B cell (primary cell): ENCODE measurements at regions not wholly inside any gene's neighbourhood (a gene's known extent, or its start where the extent isn't known, plus 50 kb on each side); places are given as distances from the start of the nearest gene placed in this dataset.

ENCODE experiments used
- ATAC-seq: fragments of 200-7000 bp; cut with Tn5 transposase; one replicate; pipeline ENCODE4 v1.10.0; 2021; ENCODE audit warnings: low read depth, mild to moderate bottlenecking, moderate number of reproducible peaks, moderate library complexity
- CTCF ChIA-PET: fragments of 350-600 bp; sonication (Branson Sonifier 250); formaldehyde crosslinking; loops from one replicate; lab custom pipeline; 2021; ENCODE audit warnings: antibody characterized with exemption, inconsistent platforms; lab: Charles Lee
- POLR2A ChIA-PET: fragments of 350-600 bp; sonication (Branson Sonifier 250); formaldehyde crosslinking; loops from one replicate; lab custom pipeline; 2021; ENCODE audit warnings: antibody characterized with exemption; lab: Charles Lee
- DNase-seq: peaks from one replicate; pipeline ENCODE4 v3.0.0; 2013
- H2AFZ ChIP-seq: 2 replicates; pipeline ENCODE4 v1.6.1; 2012; ENCODE audit warnings: mild to moderate bottlenecking, low read depth, low read length; ENCODE audit not compliant: insufficient read depth, poor library complexity, severe bottlenecking
- H3K27ac ChIP-seq, 2 donors: 1 replicate in 1 of 2; 2 replicates in 1 of 2; pipeline ENCODE4 v1.5.1; 2012 to 2013; ENCODE audit warnings: low read length in 2 of 2, mild to moderate bottlenecking in 2 of 2, moderate library complexity in 1 of 2
- H3K27me3 ChIP-seq, 4 experiments: fragments of 200-600 bp in 1 of 4; sonication (generic) in 1 of 4; replicated peaks in 1 of 4; 1 replicate in 2 of 4; 2 replicates in 2 of 4; pipeline versions ENCODE4 v1.6.1 to v1.7.0; 2013 to 2016; ENCODE audit warnings: low read length in 3 of 4, mild to moderate bottlenecking in 2 of 4, mixed read lengths in 1 of 4, moderate library complexity in 1 of 4; ENCODE audit not compliant: insufficient read depth in 4 of 4, control insufficient read depth in 3 of 4; ENCODE audit errors: control extremely low read depth in 1 of 4
- H3K36me3 ChIP-seq, 2 experiments: replicated peaks in 1 of 2; 1 replicate in 1 of 2; 2 replicates in 1 of 2; pipeline versions ENCODE4 v1.6.1 to v1.7.1; 2013; ENCODE audit warnings: low read length in 1 of 2; ENCODE audit not compliant: insufficient read depth in 2 of 2, control insufficient read depth in 1 of 2; ENCODE audit errors: control extremely low read depth in 1 of 2, extremely low read depth in 1 of 2
- H3K4me1 ChIP-seq, 2 donors: fragments of 200-600 bp in 1 of 2; sonication (generic) in 1 of 2; 1 replicate in 1 of 2; 2 replicates in 1 of 2; pipeline versions ENCODE4 v1.5.1 to v1.6.1; 2013 to 2017; ENCODE audit warnings: low read length in 2 of 2; ENCODE audit not compliant: control insufficient read depth in 2 of 2, insufficient read depth in 2 of 2
- H3K4me2 ChIP-seq: replicated peaks from 2 replicates; pipeline ENCODE3; 2012; ENCODE audit warnings: mild to moderate bottlenecking, low read depth, low read length; ENCODE audit not compliant: poor library complexity, severe bottlenecking
- H3K4me3 ChIP-seq, 5 experiments: fragments of 200-600 bp in 1 of 5; sonication (generic) in 1 of 5; 1 replicate in 3 of 5; 2 replicates in 2 of 5; pipeline versions ENCODE4 v1.5.1 to v1.7.0; 2011 to 2016; ENCODE audit warnings: low read length in 4 of 5, mild to moderate bottlenecking in 4 of 5, low read depth in 2 of 5, control low read depth in 1 of 5, moderate library complexity in 1 of 5; ENCODE audit not compliant: insufficient read depth in 1 of 5; ENCODE audit errors: control extremely low read depth in 1 of 5, extremely low read depth in 1 of 5
- H3K79me2 ChIP-seq: fragments of 200-600 bp; sonication (generic); one replicate; pipeline ENCODE4 v1.6.0; 2016; ENCODE audit warnings: low read length; ENCODE audit not compliant: control insufficient read depth, insufficient read depth
- H3K9ac ChIP-seq: fragments of 200-600 bp; sonication (generic); 2 replicates; pipeline ENCODE4 v1.6.1; 2017; ENCODE audit warnings: mild to moderate bottlenecking, low read length, moderate library complexity
- H3K9me3 ChIP-seq, 3 donors: one replicate each; pipeline versions ENCODE4 v1.6.1 to v1.7.1; 2013; ENCODE audit warnings: low read length in 2 of 3; ENCODE audit not compliant: control insufficient read depth in 2 of 3, insufficient read depth in 1 of 3; ENCODE audit errors: control extremely low read depth in 1 of 3
- H4K20me1 ChIP-seq: 2 replicates; pipeline ENCODE4 v1.6.0; 2012; ENCODE audit warnings: mild to moderate bottlenecking, low read length; ENCODE audit not compliant: insufficient read depth, control insufficient read depth, poor library complexity, severe bottlenecking
- H3K27ac Mint-ChIP-seq: one replicate; pipeline ENCODE4 v1.8.0; 2021; ENCODE audit warnings: mixed read lengths
- H3K27me3 Mint-ChIP-seq: one replicate; pipeline ENCODE4 v1.8.0; 2021; ENCODE audit warnings: mixed read lengths
- H3K4me1 Mint-ChIP-seq: one replicate; pipeline ENCODE4 v1.8.0; 2021; ENCODE audit warnings: mixed read lengths
- H3K4me3 Mint-ChIP-seq: one replicate; pipeline ENCODE4 v1.8.0; 2021; ENCODE audit warnings: mixed read lengths
- H3K9me3 Mint-ChIP-seq: one replicate; pipeline ENCODE4 v1.8.0; 2022; ENCODE audit warnings: mixed read lengths; ENCODE audit not compliant: insufficient read depth
- CTCF ChIP-seq: fragments of 200-600 bp; IDR thresholded peaks from one replicate; pipeline ENCODE4 v1.8.0; 2022; ENCODE audit warnings: antibody characterized with exemption, mild to moderate bottlenecking
- EZH2 ChIP-seq: IDR thresholded peaks from 2 replicates; pipeline ENCODE4 v1.6.1; 2012; ENCODE audit warnings: borderline replicate concordance, low read depth, mild to moderate bottlenecking, moderate library complexity, low read length; ENCODE audit not compliant: insufficient read depth, poor library complexity, severe bottlenecking
- WGBS: methylation state at CpG from one replicate; pipeline ENCODE4 v1.1.5; 2013; ENCODE audit warnings: missing lambda C conversion rate; ENCODE audit not compliant: insufficient coverage; 5-methylcytosine and 5-hydroxymethylcytosine counted together
- intact Hi-C: fragments of 100-400 bp; cut with micrococcal nuclease; formaldehyde crosslinking; loops from one replicate; pipeline ENCODE4 v1.10.0; 2022

- no CpG with 5 or more reads among the region's 10 CpGs for WGBS
- intact Hi-C loops, result no loop called here
- H3K79me2 ChIP-seq, result no peaks in the 10 kb centered on the region
- no peak overlapping the region for H3K4me2 ChIP-seq
- H3K9me3 Mint-ChIP-seq, result no peaks in the 10 kb centered on the region
- H3K27ac Mint-ChIP-seq, result no peak overlapping the region
- no peak overlapping the region for H2AFZ ChIP-seq
- H3K4me1 Mint-ChIP-seq, result no peaks in the 10 kb centered on the region
- no peaks in the 10 kb centered on the region for H3K27me3 Mint-ChIP-seq
- H3K9me3 ChIP-seq, result no peaks in the 10 kb centered on the region
- H3K27me3 ChIP-seq, result no peaks in the 10 kb centered on the region
- TF ChIP-seq CTCF, result no peak
- TF ChIP-seq EZH2, result no peak
- no peaks in the 10 kb centered on the region for H4K20me1 ChIP-seq
- no peak overlapping the region for H3K4me3 ChIP-seq
- no peaks in the 10 kb centered on the region for H3K36me3 ChIP-seq
- H3K4me1 ChIP-seq, result no peaks in the 10 kb centered on the region
- no peak overlapping the region for H3K4me3 Mint-ChIP-seq
- H3K27ac ChIP-seq, result no peak overlapping the region
- DNase-seq (no peak), ATAC-seq (no peak)
- no peak overlapping the region for H3K9ac ChIP-seq
- ChIA-PET CTCF (no interaction called here), POLR2A (no interaction called here)
These were observed 82.2 kb upstream of the VEGFC start for GRCh38 chr4:176874721-176875445.

GRCh38 chr4:176875446-176875930 is 82.8 kb upstream of the VEGFC start:
- Histone ChIP-seq H3K27me3 (no peaks in the 10 kb centered on the region), H3K9ac (no peak overlapping the region), H3K4me2 (no peak overlapping the region), H3K79me2 (no peaks in the 10 kb centered on the region), H4K20me1 (no peaks in the 10 kb centered on the region), H3K36me3 (no peaks in the 10 kb centered on the region), H3K4me3 (no peak overlapping the region), H2AFZ (no peak overlapping the region), H3K27ac (no peak overlapping the region), H3K4me1 (no peaks in the 10 kb centered on the region), H3K9me3 (peaks cover 0 to 4% (median 0%) of the 10 kb centered on the region in 3 donors)
- H3K27ac Mint-ChIP-seq, result no peak overlapping the region
- 31% methylated on average over 2 of the region's 2 CpGs for WGBS
- no peaks in the 10 kb centered on the region for H3K4me1 Mint-ChIP-seq
- no peak for TF ChIP-seq CTCF
- TF ChIP-seq EZH2, result no peak
- intact Hi-C loops, result no loop called here
- no peak overlapping the region for H3K4me3 Mint-ChIP-seq
- no peaks in the 10 kb centered on the region for H3K27me3 Mint-ChIP-seq
- ChIA-PET POLR2A (no interaction called here), CTCF (no interaction called here)
- DNase-seq (no peak), ATAC-seq (no peak)
- no peaks in the 10 kb centered on the region for H3K9me3 Mint-ChIP-seq
